Coronary artery (tissue), 2 donors: ENCODE measurements at regions not wholly inside any gene's neighbourhood (a gene's known extent, or its start where the extent isn't known, plus 50 kb on each side); places are given as distances from the start of the nearest gene placed in this dataset.

ENCODE experiments used
- DNase-seq: peaks from one replicate; pipeline ENCODE4 v3.0.0-alpha.2; 2017; ENCODE audit warnings: low spot score
- H3K27ac ChIP-seq, 2 donors: fragments of 200-600 bp; sonication (generic); one replicate each; pipeline ENCODE4 v1.5.1; 2016 to 2019
- H3K4me3 ChIP-seq: fragments of 200-600 bp; sonication (generic); 2 replicates; pipeline ENCODE4 v1.5.1; 2016; ENCODE audit warnings: mild to moderate bottlenecking, moderate library complexity
- CTCF ChIP-seq: fragments of 200-600 bp; sonication (generic); IDR thresholded peaks from one replicate; pipeline ENCODE4 v1.5.1; 2019; ENCODE audit warnings: antibody characterized with exemption

- TF ChIP-seq CTCF: no peak
- DNase-seq: no peak
Observed at GRCh38 chr6:68575765-68576439, 59.2 kb upstream of the ADGRB3 start.

GRCh38 chr6:68572975-68573374 is 62.1 kb upstream of the ADGRB3 start:
- TF ChIP-seq CTCF: no peak
- Histone ChIP-seq H3K4me3 (no peak overlapping the region), H3K27ac (no peak overlapping the region)
- DNase-seq: no peak

More at GRCh38 chr6:68575765-68576439, 59.2 kb upstream of the ADGRB3 start:
- peak overlapping the region; percentile 47 for H3K4me3 ChIP-seq
- no peak overlapping the region for H3K27ac ChIP-seq

- Histone ChIP-seq H3K4me3 (no peak overlapping the region), H3K27ac (no peak overlapping the region)
- no peak for TF ChIP-seq CTCF
- no peak for DNase-seq
Observed at GRCh38 chr6:68572525-68572924, 62.6 kb upstream of the ADGRB3 start.

GRCh38 chr6:68559716-68560115 is 75.4 kb upstream of the ADGRB3 start:
- no peak overlapping the region for H3K4me3 ChIP-seq

GRCh38 chr6:68559070-68559469 is 76.0 kb upstream of the ADGRB3 start:
- Histone ChIP-seq H3K4me3 (no peak overlapping the region), H3K27ac (no peak overlapping the region)
- no peak for TF ChIP-seq CTCF
- no peak for DNase-seq

More at GRCh38 chr6:68559716-68560115, 75.4 kb upstream of the ADGRB3 start:
- TF ChIP-seq CTCF: no peak
- DNase-seq: no peak
- H3K27ac ChIP-seq: no peak overlapping the region

- Histone ChIP-seq H3K27ac (no peak overlapping the region), H3K4me3 (no peak overlapping the region)
- no peak for TF ChIP-seq CTCF
- no peak for DNase-seq
Observed at GRCh38 chr6:68546620-68547019, 88.5 kb upstream of the ADGRB3 start.

GRCh38 chr6:68544450-68544849 is 90.6 kb upstream of the ADGRB3 start:
- TF ChIP-seq CTCF: no peak
- no peak for DNase-seq
- Histone ChIP-seq H3K4me3 (no peak overlapping the region), H3K27ac (no peak overlapping the region)
